Esophagus squamous epithelium (tissue), 5 donors: ENCODE measurements at regions not wholly inside any gene's neighbourhood (a gene's known extent, or its start where the extent isn't known, plus 50 kb on each side); places are given as distances from the start of the nearest gene placed in this dataset.
"Not testable (repeated sequence)": the region's sequence is repeated elsewhere in the genome, so short reads cannot be mapped to it uniquely, and the experiment has no call there.

ENCODE experiments used
- DNase-seq: peaks from one replicate; lab custom pipeline; 2025; lab: John Stamatoyannopoulos, UW
- H3K27ac ChIP-seq, 4 donors: fragments of 200-600 bp; sonication (generic); one replicate each; pipeline ENCODE4 v1.5.1; 2016 to 2019; ENCODE audit warnings: mild to moderate bottlenecking in 1 of 4
- H3K27me3 ChIP-seq, 4 donors: fragments of 200-600 bp; sonication (generic); 1 replicate in 3 of 4; 2 replicates in 1 of 4; pipeline versions ENCODE4 v1.5.1 to v1.6.0; 2017 to 2021; ENCODE audit warnings: antibody characterized with exemption in 1 of 4
- H3K36me3 ChIP-seq, 3 donors: fragments of 200-600 bp; sonication (generic); one replicate each; pipeline ENCODE4 v1.5.1; 2016 to 2019
- H3K4me1 ChIP-seq, 3 donors: fragments of 200-600 bp; sonication (generic); one replicate each; pipeline ENCODE4 v1.5.1; 2017 to 2019
- H3K4me3 ChIP-seq, 4 donors: fragments of 200-600 bp; sonication (generic); 1 replicate in 3 of 4; 2 replicates in 1 of 4; pipeline ENCODE4 v1.5.1; 2016 to 2019; ENCODE audit warnings: mild to moderate bottlenecking in 2 of 4, moderate library complexity in 1 of 4
- H3K9me3 ChIP-seq, 3 donors: fragments of 200-600 bp; sonication (generic); one replicate each; pipeline ENCODE4 v1.5.1; 2016 to 2019
- POLR2A ChIP-seq, 4 donors: fragments of 450-650 bp; IDR thresholded peaks; one replicate each; pipeline ENCODE4 v1.6.1; 2017; ENCODE audit warnings: antibody characterized with exemption in 4 of 4, mild to moderate bottlenecking in 4 of 4, moderate library complexity in 3 of 4
- WGBS, 2 donors: methylation state at CpG; one replicate each; pipeline ENCODE4 v1.1.5; 2018; 5-methylcytosine and 5-hydroxymethylcytosine counted together
- intact Hi-C: fragments of 100-400 bp; cut with DNase I; formaldehyde crosslinking; loops from one replicate; pipeline ENCODE4 v1.15.0; 2022
- TF ChIP-seq, protein P1 (sequence below), 6 experiments: fragments of 450-650 bp in 4 of 6; fragments of 200-600 bp in 2 of 6; sonication (generic) in 2 of 6; IDR thresholded peaks; one replicate each; pipeline ENCODE4 v1.5.1; 2016 to 2019; ENCODE audit warnings: antibody characterized with exemption in 6 of 6, mild to moderate bottlenecking in 4 of 6, moderate library complexity in 4 of 6
- donor health status: DM: yes; HTN: yes; CAD: no.

DNA sequence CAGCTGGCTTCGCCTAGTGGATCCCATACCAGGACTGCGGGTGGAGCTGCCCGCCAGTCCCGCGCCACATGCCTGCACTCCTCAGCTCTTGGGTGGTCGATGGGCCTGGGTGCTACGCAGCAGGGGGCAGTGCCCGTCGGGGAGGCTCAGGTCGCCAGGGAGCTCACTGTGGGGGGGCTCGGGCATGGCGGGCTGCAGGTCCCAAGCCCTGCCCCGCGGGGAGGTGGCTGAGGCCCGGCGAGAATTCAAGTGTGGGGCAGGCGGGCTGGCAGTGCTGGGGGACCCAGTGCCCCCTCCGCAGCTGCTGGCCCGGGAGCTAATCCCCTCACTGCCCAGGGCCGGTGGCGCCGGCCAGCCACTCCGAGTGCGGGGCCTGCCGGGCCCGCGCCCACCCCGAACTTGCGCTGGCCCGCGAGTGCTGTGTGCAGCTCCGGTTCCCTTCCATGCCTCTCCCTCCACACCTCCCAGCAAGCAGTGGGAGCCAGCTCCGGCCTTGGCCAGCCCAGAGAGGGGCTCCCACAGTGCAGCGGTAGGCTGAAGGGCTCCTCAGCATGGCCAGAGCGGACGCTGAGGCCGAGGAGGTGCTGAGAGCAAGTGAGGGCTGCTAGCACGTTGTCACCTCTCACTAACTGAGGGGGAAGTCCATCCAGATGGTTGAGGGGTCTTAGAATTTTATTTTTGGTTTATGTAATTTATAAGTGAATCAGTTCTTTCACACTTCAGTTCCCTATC lies 85.2 kb upstream of the HMCN1 start:
- TF ChIP-seq POLR2A (IDR thresholded peaks at IDR 0.05), result no peak
- TF ChIP-seq, protein P1, sequence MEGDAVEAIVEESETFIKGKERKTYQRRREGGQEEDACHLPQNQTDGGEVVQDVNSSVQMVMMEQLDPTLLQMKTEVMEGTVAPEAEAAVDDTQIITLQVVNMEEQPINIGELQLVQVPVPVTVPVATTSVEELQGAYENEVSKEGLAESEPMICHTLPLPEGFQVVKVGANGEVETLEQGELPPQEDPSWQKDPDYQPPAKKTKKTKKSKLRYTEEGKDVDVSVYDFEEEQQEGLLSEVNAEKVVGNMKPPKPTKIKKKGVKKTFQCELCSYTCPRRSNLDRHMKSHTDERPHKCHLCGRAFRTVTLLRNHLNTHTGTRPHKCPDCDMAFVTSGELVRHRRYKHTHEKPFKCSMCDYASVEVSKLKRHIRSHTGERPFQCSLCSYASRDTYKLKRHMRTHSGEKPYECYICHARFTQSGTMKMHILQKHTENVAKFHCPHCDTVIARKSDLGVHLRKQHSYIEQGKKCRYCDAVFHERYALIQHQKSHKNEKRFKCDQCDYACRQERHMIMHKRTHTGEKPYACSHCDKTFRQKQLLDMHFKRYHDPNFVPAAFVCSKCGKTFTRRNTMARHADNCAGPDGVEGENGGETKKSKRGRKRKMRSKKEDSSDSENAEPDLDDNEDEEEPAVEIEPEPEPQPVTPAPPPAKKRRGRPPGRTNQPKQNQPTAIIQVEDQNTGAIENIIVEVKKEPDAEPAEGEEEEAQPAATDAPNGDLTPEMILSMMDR (IDR thresholded peaks at IDR 0.05), result no peak
- no peak overlapping the region for H3K27ac ChIP-seq
- no peak for DNase-seq
- no peak overlapping the region for H3K4me3 ChIP-seq
- intact Hi-C loops, result no loop called here
- H3K27me3 ChIP-seq, result peaks cover 0 to 22% (median 0%) of the 10 kb centered on the region in 4 donors
- WGBS, 2 donors, result 99 to 100% methylated on average over 8 to 14 of the region's 38 CpGs
- peaks cover 0 to 13% (median 5%) of the 10 kb centered on the region in 3 donors for H3K9me3 ChIP-seq
- H3K4me1 ChIP-seq, result peaks cover 0 to 25% (median 4%) of the 10 kb centered on the region in 3 donors
- H3K36me3 ChIP-seq, result no peaks in the 10 kb centered on the region

DNA sequence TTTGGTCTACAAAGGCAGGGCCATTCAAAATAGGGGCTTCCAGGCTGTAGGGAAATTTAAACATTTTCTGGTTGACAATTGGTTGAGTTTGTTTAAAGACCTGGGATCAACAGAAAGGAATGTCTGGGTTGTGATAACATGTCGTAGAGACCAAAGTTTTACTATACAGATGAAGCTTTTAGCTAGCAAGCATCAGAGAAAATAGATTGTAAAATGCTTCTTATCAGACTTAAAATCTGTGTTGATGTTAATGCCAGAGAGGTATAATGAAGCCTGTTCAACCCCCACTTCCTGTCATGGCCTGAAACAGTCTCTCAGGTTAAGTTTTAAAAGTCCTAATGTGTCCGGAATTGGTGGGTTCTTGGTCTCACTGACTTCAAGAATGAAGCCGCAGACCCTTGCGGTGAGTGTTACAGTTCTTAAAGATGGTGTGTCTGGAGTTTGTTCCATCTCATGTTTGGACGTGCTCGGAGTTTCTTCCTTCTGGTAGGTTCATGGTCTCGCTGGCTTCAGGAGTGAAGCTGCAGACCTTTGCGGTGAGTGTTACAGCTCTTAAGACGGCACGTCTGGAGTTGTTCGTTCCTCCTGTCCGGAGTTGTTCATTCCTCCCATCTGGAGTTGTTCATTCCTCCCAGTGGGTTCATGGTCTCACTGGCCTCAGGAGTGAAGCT lies 86.5 kb upstream of the HMCN1 start:
- intact Hi-C loops, result not testable (repeated sequence)
- WGBS, 2 donors, result 89 to 91% methylated on average over 11 to 12 of the region's 12 CpGs

DNA sequence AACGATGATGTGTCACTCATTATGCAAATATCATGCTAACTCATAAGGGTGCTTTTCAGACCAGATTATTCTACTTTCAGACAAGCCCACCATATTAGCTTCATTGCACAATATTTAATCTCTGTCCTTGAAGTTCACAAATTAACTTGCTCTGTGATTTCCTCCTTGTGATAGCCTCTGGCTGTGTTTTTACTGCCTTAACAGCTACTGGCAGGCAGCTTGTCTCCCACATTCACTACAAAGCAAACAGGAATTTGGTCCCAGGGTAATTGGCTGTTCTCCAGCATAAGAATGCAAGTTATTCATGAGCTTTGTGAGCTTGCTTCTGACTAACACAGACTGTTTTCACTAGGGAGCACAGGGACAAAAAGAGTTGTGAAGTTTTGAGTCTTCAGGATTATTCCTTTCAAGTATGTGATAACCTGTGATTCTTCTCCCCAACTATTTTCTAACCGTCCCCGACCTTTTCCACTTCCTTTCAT lies 87.9 kb upstream of the HMCN1 start:
- H3K27ac ChIP-seq, result peak overlapping the region in 3 of 4 donors; percentile 19 to 52 (median 25)
- no peak for DNase-seq
- H3K27me3 ChIP-seq, result peaks cover 0 to 22% (median 0%) of the 10 kb centered on the region in 4 donors
- intact Hi-C loops, result no loop called here
- TF ChIP-seq POLR2A (IDR thresholded peaks at IDR 0.05), result no peak
- TF ChIP-seq, protein P1 (IDR thresholded peaks at IDR 0.05), result no peak
- H3K9me3 ChIP-seq, result peaks cover 0 to 14% (median 6%) of the 10 kb centered on the region in 3 donors
- WGBS, 2 donors, result 4 to 11% methylated on average over 3 of the region's 3 CpGs
- H3K4me1 ChIP-seq, result peaks cover 0 to 25% (median 4%) of the 10 kb centered on the region in 3 donors
- peak overlapping the region in 1 of 4 donors; percentile 6 for H3K4me3 ChIP-seq
- H3K36me3 ChIP-seq, result no peaks in the 10 kb centered on the region

More for the DNA sequence above, 86.5 kb upstream of the HMCN1 start:
- H3K9me3 ChIP-seq, result peaks cover 0 to 14% (median 6%) of the 10 kb centered on the region in 3 donors
- DNase-seq, H3K4me3 ChIP-seq, H3K27ac ChIP-seq, H3K36me3 ChIP-seq: not testable (repeated sequence)
- H3K27me3 ChIP-seq, result peaks cover 0 to 22% (median 0%) of the 10 kb centered on the region in 4 donors
- H3K4me1 ChIP-seq, result peaks cover 0 to 25% (median 4%) of the 10 kb centered on the region in 3 donors

DNA sequence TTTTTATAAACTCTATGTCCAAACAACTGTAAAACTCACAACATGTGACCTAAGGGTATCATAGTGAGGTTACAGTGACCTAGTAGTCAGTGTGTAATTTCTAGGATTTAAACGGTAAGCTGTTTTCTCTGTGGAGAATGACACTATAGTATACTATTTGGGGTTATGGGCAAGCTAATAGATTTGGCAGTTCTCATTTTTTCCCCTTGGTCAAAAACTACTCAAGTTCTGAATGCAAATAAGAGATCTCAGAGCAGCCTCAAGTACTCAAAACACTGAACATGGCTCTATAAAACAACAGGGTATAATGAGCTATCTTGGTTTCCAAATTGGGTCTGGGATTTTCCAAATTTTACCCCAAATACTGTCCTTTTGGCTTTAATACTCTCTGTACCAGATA lies 88.5 kb upstream of the HMCN1 start:
- Histone ChIP-seq H3K36me3 (no peaks in the 10 kb centered on the region), H3K27ac (peak overlapping the region in 2 of 4 donors; percentile 25 to 31), H3K9me3 (peaks cover 0 to 14% (median 6%) of the 10 kb centered on the region in 3 donors), H3K4me3 (no peak overlapping the region), H3K27me3 (peaks cover 0 to 22% (median 0%) of the 10 kb centered on the region in 4 donors), H3K4me1 (peaks cover 0 to 23% (median 4%) of the 10 kb centered on the region in 3 donors)
- DNase-seq, result no peak
- no peak for TF ChIP-seq POLR2A (IDR thresholded peaks at IDR 0.05)
- TF ChIP-seq, protein P1 (IDR thresholded peaks at IDR 0.05), result no peak
- 36 to 47% methylated on average over 1 of the region's 1 CpG for WGBS, 2 donors
- intact Hi-C loops, result no loop called here

DNA sequence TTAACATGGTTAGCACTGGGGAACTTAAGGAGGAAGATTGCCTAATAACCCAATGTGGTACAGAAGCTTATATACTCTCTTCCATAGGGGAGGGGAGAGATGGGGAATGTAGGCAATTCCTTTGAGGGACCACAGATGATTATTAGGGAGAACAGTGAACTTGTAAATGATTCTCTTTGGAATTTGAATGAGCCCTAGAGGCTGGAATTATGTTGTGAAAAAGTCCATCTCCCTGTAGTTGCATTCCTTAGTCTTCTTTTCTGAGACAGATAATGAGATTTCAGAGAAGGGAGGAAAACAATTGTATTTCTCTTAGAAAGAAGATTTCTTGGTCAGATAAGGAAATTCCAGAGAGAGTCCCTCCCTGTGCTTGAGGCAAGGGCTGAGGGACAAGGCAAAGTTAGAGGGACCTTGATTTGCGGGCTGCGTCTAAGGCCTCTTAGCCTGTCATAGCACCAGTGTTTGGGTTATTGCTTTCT lies 89.0 kb upstream of the HMCN1 start:
- no peak for DNase-seq
- Histone ChIP-seq H3K36me3 (no peaks in the 10 kb centered on the region), H3K4me1 (peaks cover 0 to 19% (median 4%) of the 10 kb centered on the region in 3 donors), H3K27me3 (peaks cover 0 to 22% (median 0%) of the 10 kb centered on the region in 4 donors), H3K27ac (no peak overlapping the region), H3K4me3 (no peak overlapping the region), H3K9me3 (peaks cover 0 to 14% (median 6%) of the 10 kb centered on the region in 3 donors)
- WGBS, 2 donors, result 88% methylated on average over 2 of the region's 2 CpGs
- intact Hi-C loops, result no loop called here
- no peak for TF ChIP-seq POLR2A (IDR thresholded peaks at IDR 0.05)
- TF ChIP-seq, protein P1 (IDR thresholded peaks at IDR 0.05), result no peak
